H1 (cell line): ENCODE measurements at regions not wholly inside any gene's neighbourhood (a gene's known extent, or its start where the extent isn't known, plus 50 kb on each side); places are given as distances from the start of the nearest gene placed in this dataset.

ENCODE experiments used
- CTCF ChIA-PET: fragments of 300-600 bp; sonication (Branson Sonifier 250); formaldehyde crosslinking; loops from one replicate; lab custom pipeline; 2021; ENCODE audit not compliant: partially characterized antibody; lab: Charles Lee
- POLR2A ChIA-PET: fragments of 300-600 bp; sonication (Branson Sonifier 250); formaldehyde crosslinking; loops from one replicate; lab custom pipeline; 2021; ENCODE audit warnings: inconsistent platforms; ENCODE audit not compliant: partially characterized antibody; lab: Charles Lee
- DNase-seq, 2 experiments: peaks; one replicate each; pipeline versions ENCODE4 v3.0.0 to v3.0.0-alpha.2; 2010 to 2022; ENCODE audit warnings: low spot score in 2 of 2, low read depth in 1 of 2, mixed read lengths in 1 of 2
- FAIRE-seq: peaks from 2 replicates; lab custom pipeline; 2011; peaks lifted over from hg19 to GRCh38; lab: Jason Lieb, UNC
- H2AFZ ChIP-seq: 2 replicates; pipeline ENCODE4 v1.8.1; 2012; ENCODE audit warnings: low read length, inconsistent platforms
- H2AK5ac ChIP-seq: 2 replicates; pipeline ENCODE4 v1.6.1; 2013; ENCODE audit warnings: low read depth, low read length
- H2BK120ac ChIP-seq: replicated peaks from 2 replicates; pipeline ENCODE3; 2013; ENCODE audit warnings: low read depth, low read length, inconsistent platforms
- H2BK12ac ChIP-seq: 2 replicates; pipeline ENCODE4 v1.6.1; 2013; ENCODE audit warnings: low read depth, low read length
- H2BK15ac ChIP-seq: 2 replicates; pipeline ENCODE4 v1.6.1; 2013; ENCODE audit warnings: low read length
- H2BK20ac ChIP-seq: 2 replicates; pipeline ENCODE4 v1.6.1; 2013; ENCODE audit warnings: low read length
- H2BK5ac ChIP-seq: 2 replicates; pipeline ENCODE4 v1.6.1; 2013; ENCODE audit warnings: low read depth, low read length
- H3K14ac ChIP-seq: 2 replicates; pipeline ENCODE4 v1.6.1; 2013; ENCODE audit warnings: inconsistent platforms; ENCODE audit not compliant: insufficient read length
- H3K18ac ChIP-seq: 2 replicates; pipeline ENCODE4 v1.6.1; 2013; ENCODE audit warnings: low read length; ENCODE audit errors: extremely low read depth
- H3K23ac ChIP-seq: 2 replicates; pipeline ENCODE4 v1.6.1; 2013; ENCODE audit warnings: inconsistent platforms; ENCODE audit not compliant: insufficient read length
- H3K23me2 ChIP-seq: 2 replicates; pipeline ENCODE4 v1.6.1; 2013; ENCODE audit warnings: low read depth, low read length
- H3K27ac ChIP-seq: 2 replicates; pipeline ENCODE4 v1.6.1; 2011; ENCODE audit warnings: low read depth, low read length, inconsistent platforms
- H3K27me3 ChIP-seq, 4 experiments: replicated peaks in 1 of 4; 1 replicate in 1 of 4; 2 replicates in 3 of 4; pipeline versions ENCODE4 v1.6.1 to v1.8.1; 2011 to 2013; ENCODE audit warnings: low read length in 3 of 4, mild to moderate bottlenecking in 3 of 4, inconsistent platforms in 2 of 4, mixed read lengths in 2 of 4, moderate library complexity in 1 of 4; ENCODE audit not compliant: control insufficient read depth in 3 of 4, insufficient read depth in 3 of 4; ENCODE audit errors: extremely low read depth in 1 of 4
- H3K36me3 ChIP-seq, 4 experiments: 2 replicates each; pipeline versions ENCODE4 v1.6.1 to v1.8.1; 2011 to 2013; ENCODE audit warnings: mild to moderate bottlenecking in 4 of 4, low read length in 3 of 4, moderate library complexity in 2 of 4, control low read depth in 1 of 4, inconsistent platforms in 1 of 4; ENCODE audit not compliant: insufficient read depth in 4 of 4, control insufficient read depth in 2 of 4
- H3K4ac ChIP-seq: replicated peaks from 2 replicates; pipeline ENCODE3; 2013; ENCODE audit warnings: low read length, low read depth, mixed read lengths, inconsistent platforms; ENCODE audit not compliant: insufficient read length
- H3K4me1 ChIP-seq, 4 experiments: replicated peaks in 1 of 4; 1 replicate in 1 of 4; 2 replicates in 3 of 4; pipeline versions ENCODE4 v1.6.1 to v1.8.1; 2011 to 2013; ENCODE audit warnings: low read length in 3 of 4, inconsistent platforms in 2 of 4, mixed read lengths in 1 of 4; ENCODE audit not compliant: insufficient read depth in 4 of 4, control insufficient read depth in 3 of 4
- H3K4me2 ChIP-seq, 2 experiments: 2 replicates each; pipeline versions ENCODE4 v1.6.1 to v1.8.1; 2011 to 2013; ENCODE audit warnings: low read depth in 2 of 2, low read length in 2 of 2, control low read depth in 1 of 2, inconsistent platforms in 1 of 2, mild to moderate bottlenecking in 1 of 2; ENCODE audit not compliant: insufficient read depth in 1 of 2
- H3K4me3 ChIP-seq, 4 experiments: fragments of 200-600, 300-600 bp in 1 of 4; sonication (generic), shearing (Covaris generic), sonication (Bioruptor Twin) in 1 of 4; 2 replicates each; pipeline versions ENCODE4 v1.5.1 to v1.8.1; 2011 to 2016; ENCODE audit warnings: low read length in 4 of 4, low read depth in 3 of 4, control low read depth in 2 of 4, inconsistent platforms in 2 of 4, mild to moderate bottlenecking in 2 of 4, mixed read lengths in 1 of 4, moderate library complexity in 1 of 4; ENCODE audit not compliant: insufficient read depth in 2 of 4; ENCODE audit errors: extremely low read depth in 1 of 4
- H3K56ac ChIP-seq: replicated peaks from 2 replicates; pipeline ENCODE3; 2013; ENCODE audit warnings: low read depth, mild to moderate bottlenecking, mixed read lengths, low read length, inconsistent platforms; ENCODE audit not compliant: insufficient read length
- H3K79me1 ChIP-seq: 2 replicates; pipeline ENCODE4 v1.6.1; 2013; ENCODE audit warnings: low read depth, low read length, control low read depth
- H3K79me2 ChIP-seq, 2 experiments: 2 replicates each; pipeline versions ENCODE4 v1.6.1 to v1.8.1; 2012 to 2013; ENCODE audit warnings: low read length in 2 of 2, mild to moderate bottlenecking in 2 of 2, inconsistent platforms in 1 of 2; ENCODE audit not compliant: insufficient read depth in 2 of 2, control insufficient read depth in 1 of 2
- H3K9ac ChIP-seq, 4 experiments: replicated peaks in 1 of 4; 1 replicate in 1 of 4; 2 replicates in 3 of 4; pipeline versions ENCODE4 v1.6.1 to v1.8.1; 2011 to 2013; ENCODE audit warnings: low read depth in 3 of 4, low read length in 3 of 4, control low read depth in 2 of 4, mild to moderate bottlenecking in 2 of 4, moderate library complexity in 2 of 4, inconsistent platforms in 1 of 4; ENCODE audit errors: extremely low read depth in 1 of 4
- H3K9me3 ChIP-seq, 2 experiments: 2 replicates each; pipeline versions ENCODE4 v1.6.1 to v1.8.1; 2012 to 2013; ENCODE audit warnings: mild to moderate bottlenecking in 2 of 2, moderate library complexity in 2 of 2, control low read depth in 1 of 2, inconsistent platforms in 1 of 2, low read depth in 1 of 2, low read length in 1 of 2, mixed read lengths in 1 of 2; ENCODE audit not compliant: insufficient read depth in 2 of 2
- H4K20me1 ChIP-seq, 2 experiments: replicated peaks in 1 of 2; 2 replicates each; pipeline versions ENCODE3 to v1.8.1; 2011 to 2013; ENCODE audit warnings: inconsistent platforms in 2 of 2, low read length in 2 of 2, mild to moderate bottlenecking in 1 of 2; ENCODE audit not compliant: insufficient read depth in 2 of 2, control insufficient read depth in 1 of 2
- H4K5ac ChIP-seq: 2 replicates; pipeline ENCODE4 v1.6.1; 2013; ENCODE audit warnings: low read length, low read depth, mixed read lengths, inconsistent platforms; ENCODE audit not compliant: insufficient read length
- H4K8ac ChIP-seq: 2 replicates; pipeline ENCODE4 v1.8.0; 2013; ENCODE audit warnings: mild to moderate bottlenecking, moderate library complexity, low read length, inconsistent platforms; ENCODE audit not compliant: insufficient read depth; ENCODE audit errors: extremely low read depth
- H4K91ac ChIP-seq: replicated peaks from 2 replicates; pipeline ENCODE3; 2013; ENCODE audit warnings: low read length, mixed read lengths, inconsistent platforms; ENCODE audit not compliant: insufficient read length
- ATF2 ChIP-seq: IDR thresholded peaks from 2 replicates; pipeline ENCODE4 v1.6.1; 2012; ENCODE audit warnings: low read length, inconsistent platforms
- CEBPB ChIP-seq: IDR thresholded peaks from 2 replicates; pipeline ENCODE4 v1.6.1; 2012; ENCODE audit warnings: low read depth, low read length
- EGR1 ChIP-seq: IDR thresholded peaks from 2 replicates; pipeline ENCODE4 v1.6.1; 2011; ENCODE audit warnings: low read depth, low read length, borderline replicate concordance
- GTF2F1 ChIP-seq: IDR thresholded peaks from 2 replicates; pipeline ENCODE4 v1.6.1; 2012; ENCODE audit warnings: low read depth, low read length, improper control_type of control experiment, borderline replicate concordance
- RBBP5 ChIP-seq: IDR thresholded peaks from 2 replicates; pipeline ENCODE4 v1.7.1; 2012; ENCODE audit warnings: low read depth, mild to moderate bottlenecking, inconsistent platforms, low read length, moderate library complexity, borderline replicate concordance
- SAP30 ChIP-seq: fragments of 300-600 bp; sonication (generic); IDR thresholded peaks from 2 replicates; pipeline ENCODE4 v1.7.1; 2012; ENCODE audit warnings: low read length, moderate library complexity, mild to moderate bottlenecking, inconsistent platforms; ENCODE audit not compliant: insufficient read depth, insufficient replicate concordance
- SIN3A ChIP-seq, 2 experiments: IDR thresholded peaks in 1 of 2; conservative IDR thresholded peaks in 1 of 2; 2 replicates each; pipeline ENCODE4 v1.6.1; 2011 to 2012; ENCODE audit warnings: low read length in 2 of 2, improper control_type of control experiment in 1 of 2, low read depth in 1 of 2, mild to moderate bottlenecking in 1 of 2
- TCF12 ChIP-seq: IDR thresholded peaks from 2 replicates; pipeline ENCODE4 v1.6.1; 2011; ENCODE audit warnings: low read depth, mild to moderate bottlenecking, low read length
- WGBS, 2 experiments: shearing (Covaris generic) in 1 of 2; methylation state at CpG; one replicate each; pipeline versions ENCODE4 v1.1.6 to v1.1.7; 2013 to 2015; ENCODE audit warnings: low lambda C conversion rate in 2 of 2, mixed read lengths in 2 of 2, inconsistent platforms in 1 of 2, low coverage in 1 of 2, missing lambda C conversion rate in 1 of 2; ENCODE audit not compliant: insufficient replicate concordance in 2 of 2, insufficient coverage in 1 of 2, insufficient read length in 1 of 2; ENCODE audit errors: extremely low coverage in 1 of 2, missing lambda C conversion rate in 1 of 2; 5-methylcytosine and 5-hydroxymethylcytosine counted together

DNA sequence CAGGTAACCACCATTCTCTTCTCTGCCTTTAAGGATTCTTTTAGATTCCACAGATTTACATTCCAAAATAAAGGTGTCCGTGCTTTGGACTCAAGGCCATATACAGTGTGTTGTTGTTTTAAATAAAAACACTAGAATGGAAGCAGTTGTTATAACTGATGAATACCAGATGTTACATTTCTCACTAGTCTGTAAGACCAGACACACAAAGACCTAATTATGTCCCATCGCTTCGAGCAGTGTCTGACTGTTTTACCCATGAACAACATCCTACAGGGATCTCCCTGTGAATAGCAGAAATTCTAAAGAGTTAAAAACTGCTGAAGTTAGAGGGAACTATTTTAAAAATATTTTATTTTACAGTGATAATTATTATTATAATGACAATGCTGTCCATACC lies 574.7 kb upstream of the ZP4 start:
- H3K56ac ChIP-seq = no peak overlapping the region
- H3K4me1 ChIP-seq = no peaks in the 10 kb centered on the region
- H3K79me1 ChIP-seq = no peaks in the 10 kb centered on the region
- H4K91ac ChIP-seq = no peak overlapping the region
- no peak overlapping the region for H3K18ac ChIP-seq
- H2BK20ac ChIP-seq = no peak overlapping the region
- no peak overlapping the region for H3K9ac ChIP-seq
- no peak overlapping the region for H4K5ac ChIP-seq
- H3K27me3 ChIP-seq = no peaks in the 10 kb centered on the region
- DNase-seq (no peak), FAIRE-seq (no peak)
- H3K36me3 ChIP-seq = no peaks in the 10 kb centered on the region
- no peak overlapping the region for H3K14ac ChIP-seq
- no peak for TF ChIP-seq GTF2F1
- TF ChIP-seq SAP30 = no peak
- no peak for TF ChIP-seq TCF12
- no peak for TF ChIP-seq EGR1
- TF ChIP-seq RBBP5 = no peak
- no peak for TF ChIP-seq ATF2
- TF ChIP-seq SIN3A (conservative IDR thresholded peaks at IDR 0.05 in 1 of 2, IDR thresholded peaks at IDR 0.05 in 1 of 2; ENCODE audit: low read depth in 1 of 2, low read length in 2 of 2) = no peak
- TF ChIP-seq CEBPB = no peak
- WGBS, 2 experiments = 98% methylated on average over 3 of the region's 3 CpGs; no CpG with 5 or more reads in 1 of the 2 experiments
- H2BK120ac ChIP-seq = no peak overlapping the region
- no peaks in the 10 kb centered on the region; a peak in 1 of 4 replicates for H3K9me3 ChIP-seq
- H3K23ac ChIP-seq = no peak overlapping the region
- no peak overlapping the region for H2BK12ac ChIP-seq
- no peak overlapping the region for H4K8ac ChIP-seq
- no peaks in the 10 kb centered on the region for H3K79me2 ChIP-seq
- no peak overlapping the region for H3K4me2 ChIP-seq
- H3K4me3 ChIP-seq = no peak overlapping the region
- POLR2A ChIA-PET = no interaction called here
- H2AFZ ChIP-seq = 0 out of 2 replicates have a peak overlapping the region, but pooled peaks have one; percentile 51
- H3K4ac ChIP-seq = no peak overlapping the region
- no peak overlapping the region for H2AK5ac ChIP-seq
- no peak overlapping the region for H3K27ac ChIP-seq
- no peaks in the 10 kb centered on the region for H4K20me1 ChIP-seq
- H2BK15ac ChIP-seq = no peak overlapping the region
- CTCF ChIA-PET = interaction anchor here (0.6 to 1.3 kb wide), 2 partner anchors 601 to 1542 kb away, joined by 3 to 4 read pairs; no protein-coding TSS in a partner anchor
- no peaks in the 10 kb centered on the region for H3K23me2 ChIP-seq
- no peak overlapping the region for H2BK5ac ChIP-seq
